ENCODE measurements at regions not wholly inside any gene's neighbourhood (a gene's known extent, or its start where the extent isn't known, plus 50 kb on each side); places are given as distances from the start of the nearest gene placed in this dataset.

DNA sequence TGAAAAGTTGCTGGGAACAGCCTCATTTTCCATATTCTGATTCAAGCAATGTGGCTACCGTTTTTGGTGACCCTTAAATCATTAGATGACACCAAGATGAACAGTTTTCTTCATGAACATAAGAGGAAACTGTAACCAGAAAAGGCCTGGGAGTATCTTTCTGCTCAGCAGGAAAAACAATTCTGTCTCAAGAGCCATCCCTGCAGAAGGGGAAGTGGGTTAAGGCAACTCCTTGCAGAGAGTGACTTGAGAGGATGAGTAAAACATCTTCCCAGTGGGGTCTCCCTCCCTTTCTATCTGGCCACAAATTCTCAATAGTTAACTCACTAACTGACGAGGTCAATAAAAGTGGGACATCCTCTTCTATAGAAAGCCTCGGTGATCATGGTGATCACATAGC, 187.6 kb upstream of the NRIP1 start:
- Histone ChIP-seq H3K4me3 (ENCODE audit: low read length) (no peak overlapping the region), H3K4me1 (ENCODE audit: control insufficient read depth, insufficient read depth, low read length) (no peaks in the 10 kb centered on the region), H3K9me3 (ENCODE audit: control insufficient read depth, insufficient read depth, low read length) (no peaks in the 10 kb centered on the region), H3K27me3 (ENCODE audit: control insufficient read depth, insufficient read depth, low read length) (no peaks in the 10 kb centered on the region), H3K27ac (ENCODE audit: low read length) (no peak overlapping the region), H3K36me3 (ENCODE audit: control insufficient read depth, insufficient read depth, low read length) (no peaks in the 10 kb centered on the region)
- ATAC-seq (no peak), DNase-seq (no peak)
- Mint-ChIP-seq H3K9me3 (no peaks in the 10 kb centered on the region), H3K36me3 (no peaks in the 10 kb centered on the region), H3K27me3 (ENCODE audit: low read depth in 2 of 2) (peaks cover 0 to 7% of the 10 kb centered on the region in 2 donors), H3K4me1 (no peaks in the 10 kb centered on the region), H3K4me3 (no peak overlapping the region), H3K27ac (no peak overlapping the region)
- intact Hi-C loops (cut with micrococcal nuclease): no loop called here
- TF ChIP-seq, protein P1, sequence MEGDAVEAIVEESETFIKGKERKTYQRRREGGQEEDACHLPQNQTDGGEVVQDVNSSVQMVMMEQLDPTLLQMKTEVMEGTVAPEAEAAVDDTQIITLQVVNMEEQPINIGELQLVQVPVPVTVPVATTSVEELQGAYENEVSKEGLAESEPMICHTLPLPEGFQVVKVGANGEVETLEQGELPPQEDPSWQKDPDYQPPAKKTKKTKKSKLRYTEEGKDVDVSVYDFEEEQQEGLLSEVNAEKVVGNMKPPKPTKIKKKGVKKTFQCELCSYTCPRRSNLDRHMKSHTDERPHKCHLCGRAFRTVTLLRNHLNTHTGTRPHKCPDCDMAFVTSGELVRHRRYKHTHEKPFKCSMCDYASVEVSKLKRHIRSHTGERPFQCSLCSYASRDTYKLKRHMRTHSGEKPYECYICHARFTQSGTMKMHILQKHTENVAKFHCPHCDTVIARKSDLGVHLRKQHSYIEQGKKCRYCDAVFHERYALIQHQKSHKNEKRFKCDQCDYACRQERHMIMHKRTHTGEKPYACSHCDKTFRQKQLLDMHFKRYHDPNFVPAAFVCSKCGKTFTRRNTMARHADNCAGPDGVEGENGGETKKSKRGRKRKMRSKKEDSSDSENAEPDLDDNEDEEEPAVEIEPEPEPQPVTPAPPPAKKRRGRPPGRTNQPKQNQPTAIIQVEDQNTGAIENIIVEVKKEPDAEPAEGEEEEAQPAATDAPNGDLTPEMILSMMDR (IDR thresholded peaks at IDR 0.05): no peak
- WGBS (ENCODE audit: insufficient coverage): 47% methylated on average over 3 of the region's 3 CpGs

GRCh38 chr21:15254111-15254510, 189.3 kb upstream of the NRIP1 start:
- Mint-ChIP-seq H3K27ac (no peak overlapping the region), H3K4me1 (no peaks in the 10 kb centered on the region)
- H3K36me3 ChIP-seq (ENCODE audit: control insufficient read depth, insufficient read depth, low read length): no peaks in the 10 kb centered on the region

DNA sequence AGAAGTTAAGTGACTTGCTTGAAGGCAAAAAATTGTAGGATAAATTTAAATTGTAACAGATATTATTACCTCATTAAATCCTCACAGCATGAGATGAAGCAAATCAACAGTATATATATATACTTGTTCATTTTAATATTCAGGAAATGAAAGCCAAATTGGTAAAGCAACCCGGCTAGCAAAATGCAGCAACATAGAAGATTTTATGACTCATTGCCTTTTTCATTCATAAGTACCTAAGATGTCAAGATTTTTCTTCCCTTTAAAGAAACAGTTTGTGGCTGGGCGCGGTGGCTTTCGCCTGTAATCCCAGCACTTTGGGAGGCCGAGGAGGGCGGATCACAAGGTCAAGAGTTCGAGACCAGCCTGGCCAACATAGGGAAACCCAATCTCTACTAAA, 190.5 kb upstream of the NRIP1 start:
- no peak for ATAC-seq
- H3K36me3 Mint-ChIP-seq: no peaks in the 10 kb centered on the region
- WGBS (ENCODE audit: insufficient coverage): 83% methylated on average over 7 of the region's 7 CpGs

More at GRCh38 chr21:15254111-15254510, 189.3 kb upstream of the NRIP1 start:
- intact Hi-C loops (cut with micrococcal nuclease): no loop called here
- WGBS (ENCODE audit: insufficient coverage): 91% methylated on average over 4 of the region's 4 CpGs
- Histone ChIP-seq H3K4me3 (ENCODE audit: low read length) (no peak overlapping the region), H3K9me3 (ENCODE audit: control insufficient read depth, insufficient read depth, low read length) (no peaks in the 10 kb centered on the region), H3K27ac (ENCODE audit: low read length) (no peak overlapping the region), H3K27me3 (ENCODE audit: control insufficient read depth, insufficient read depth, low read length) (no peaks in the 10 kb centered on the region), H3K4me1 (ENCODE audit: control insufficient read depth, insufficient read depth, low read length) (no peaks in the 10 kb centered on the region)
- TF ChIP-seq, protein P1 (IDR thresholded peaks at IDR 0.05): no peak
- H3K36me3 Mint-ChIP-seq: no peaks in the 10 kb centered on the region
- H3K27me3 Mint-ChIP-seq (ENCODE audit: low read depth in 2 of 2): peaks cover 0 to 4% of the 10 kb centered on the region in 2 donors
- no peak for ATAC-seq
- no peak overlapping the region for H3K4me3 Mint-ChIP-seq
- H3K9me3 Mint-ChIP-seq: no peaks in the 10 kb centered on the region
- DNase-seq: no peak

DNA sequence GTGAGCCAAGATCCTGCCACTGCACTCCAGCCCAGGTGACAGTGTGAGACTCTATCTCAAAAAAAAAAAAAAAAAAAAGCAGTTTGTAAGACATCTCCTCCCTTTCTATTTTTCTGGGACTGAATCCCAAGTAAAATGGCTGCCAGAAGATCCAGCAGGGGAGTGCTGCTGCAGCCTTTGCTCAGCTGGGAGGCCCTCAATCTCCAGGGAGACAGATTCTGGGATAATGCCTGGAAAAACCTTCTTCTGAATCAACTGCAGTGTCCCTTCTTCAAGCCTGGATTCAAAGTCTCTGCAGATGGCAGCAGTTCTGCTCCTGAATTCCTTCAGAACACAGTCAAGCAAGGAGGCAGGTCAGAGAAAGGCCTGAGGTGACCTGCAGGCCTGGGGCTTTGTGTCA, 191.0 kb upstream of the NRIP1 start:
- no peaks in the 10 kb centered on the region for H3K4me1 ChIP-seq (ENCODE audit: control insufficient read depth, insufficient read depth, low read length)
- H3K27ac Mint-ChIP-seq: no peak overlapping the region
- no peaks in the 10 kb centered on the region for H3K4me1 Mint-ChIP-seq
- no peak overlapping the region for H3K4me3 ChIP-seq (ENCODE audit: low read length)
- H3K27me3 ChIP-seq (ENCODE audit: control insufficient read depth, insufficient read depth, low read length): no peaks in the 10 kb centered on the region
- ATAC-seq: no peak
- intact Hi-C loops (cut with micrococcal nuclease): no loop called here
- H3K36me3 Mint-ChIP-seq: no peaks in the 10 kb centered on the region
- H3K9me3 ChIP-seq (ENCODE audit: control insufficient read depth, insufficient read depth, low read length): no peaks in the 10 kb centered on the region
- H3K9me3 Mint-ChIP-seq: no peaks in the 10 kb centered on the region
- no peak for DNase-seq
- H3K27ac ChIP-seq (ENCODE audit: low read length): no peak overlapping the region
- TF ChIP-seq, protein P1 (IDR thresholded peaks at IDR 0.05): no peak
- peaks cover 0 to 4% of the 10 kb centered on the region in 2 donors for H3K27me3 Mint-ChIP-seq (ENCODE audit: low read depth in 2 of 2)
- H3K4me3 Mint-ChIP-seq: no peak overlapping the region
- H3K36me3 ChIP-seq (ENCODE audit: control insufficient read depth, insufficient read depth, low read length): no peaks in the 10 kb centered on the region

More for the DNA sequence above, 190.5 kb upstream of the NRIP1 start:
- no peaks in the 10 kb centered on the region for H3K36me3 ChIP-seq (ENCODE audit: control insufficient read depth, insufficient read depth, low read length)
- H3K27ac ChIP-seq (ENCODE audit: low read length): no peak overlapping the region
- Mint-ChIP-seq H3K27me3 (ENCODE audit: low read depth in 2 of 2) (peaks cover 0 to 4% of the 10 kb centered on the region in 2 donors), H3K4me1 (no peaks in the 10 kb centered on the region), H3K9me3 (no peaks in the 10 kb centered on the region), H3K4me3 (no peak overlapping the region), H3K27ac (no peak overlapping the region)
- TF ChIP-seq, protein P1 (IDR thresholded peaks at IDR 0.05): no peak
- DNase-seq: no peak
- H3K4me1 ChIP-seq (ENCODE audit: control insufficient read depth, insufficient read depth, low read length): no peaks in the 10 kb centered on the region
- no peaks in the 10 kb centered on the region for H3K27me3 ChIP-seq (ENCODE audit: control insufficient read depth, insufficient read depth, low read length)
- H3K4me3 ChIP-seq (ENCODE audit: low read length): no peak overlapping the region
- no peaks in the 10 kb centered on the region for H3K9me3 ChIP-seq (ENCODE audit: control insufficient read depth, insufficient read depth, low read length)
- intact Hi-C loops (cut with micrococcal nuclease): no loop called here
